ENCODE measurements at regions not wholly inside any gene's neighbourhood (a gene's known extent, or its start where the extent isn't known, plus 50 kb on each side); places are given as distances from the start of the nearest gene placed in this dataset.

- DNase-seq (ENCODE audit: low spot score) (no peak), ATAC-seq (no peak)
- H3K4me3 Mint-ChIP-seq = no peak overlapping the region
- ChIA-PET CTCF (interaction anchor here (1.0 kb wide), 1 partner anchor 13 kb away, joined by 3 read pairs; no protein-coding TSS in a partner anchor), POLR2A (no interaction called here)
- no peaks in the 10 kb centered on the region for H3K36me3 Mint-ChIP-seq
- TF ChIP-seq AFF4 (CRISPR knock-in tag; IDR thresholded peaks at IDR 0.05; ENCODE audit: borderline replicate concordance) (no peak), USF2 (CRISPR knock-in tag; IDR thresholded peaks at IDR 0.05) (no peak), ZNF138 (CRISPR knock-in tag; conservative IDR thresholded peaks at IDR 0.05) (no peak), ETV6 (CRISPR knock-in tag; IDR thresholded peaks at IDR 0.05) (no peak), SP1 (CRISPR knock-in tag; conservative IDR thresholded peaks at IDR 0.05) (no peak), ESRRA (CRISPR knock-in tag; IDR thresholded peaks at IDR 0.05; ENCODE audit: borderline replicate concordance) (no peak), ELF4 (CRISPR knock-in tag; IDR thresholded peaks at IDR 0.05; ENCODE audit: low read depth) (no peak), IRF2 (CRISPR knock-in tag; IDR thresholded peaks at IDR 0.05; ENCODE audit: borderline replicate concordance, low read depth) (no peak), SMAD4 (CRISPR knock-in tag; IDR thresholded peaks at IDR 0.05) (no peak), MXD4 (CRISPR knock-in tag; IDR thresholded peaks at IDR 0.05; ENCODE audit: borderline replicate concordance) (no peak), TCF7 (CRISPR knock-in tag; IDR thresholded peaks at IDR 0.05; ENCODE audit: low read depth) (no peak), KAT7 (CRISPR knock-in tag; IDR thresholded peaks at IDR 0.05; ENCODE audit: borderline replicate concordance) (no peak)
- no peaks in the 10 kb centered on the region for H3K27me3 Mint-ChIP-seq (ENCODE audit: low read depth)
- no peaks in the 10 kb centered on the region for H3K9me3 Mint-ChIP-seq
- H3K27ac Mint-ChIP-seq = no peak overlapping the region
- H3K4me1 Mint-ChIP-seq = no peaks in the 10 kb centered on the region
These were observed 59.9 kb upstream of the BZW1 start for GRCh38 chr2:200751786-200752185.

- Mint-ChIP-seq H3K36me3 (no peaks in the 10 kb centered on the region), H3K4me1 (no peaks in the 10 kb centered on the region), H3K27ac (no peak overlapping the region), H3K27me3 (ENCODE audit: low read depth) (no peaks in the 10 kb centered on the region), H3K4me3 (no peak overlapping the region), H3K9me3 (no peaks in the 10 kb centered on the region)
- TF ChIP-seq PRRX2 (CRISPR knock-in tag; IDR thresholded peaks at IDR 0.05) (no peak), KAT7 (CRISPR knock-in tag; IDR thresholded peaks at IDR 0.05; ENCODE audit: borderline replicate concordance) (no peak), CREM (CRISPR knock-in tag; IDR thresholded peaks at IDR 0.05) (no peak), ZNF121 (CRISPR knock-in tag; IDR thresholded peaks at IDR 0.05) (no peak)
- DNase-seq (ENCODE audit: low spot score) (no peak), ATAC-seq (no peak)
- CTCF ChIA-PET = interaction anchor here (1.0 kb wide), 1 partner anchor 13 kb away, joined by 3 read pairs; no protein-coding TSS in a partner anchor
- POLR2A ChIA-PET = no interaction called here
These were observed 59.4 kb upstream of the BZW1 start for GRCh38 chr2:200752332-200752731.

- CTCF ChIA-PET = no interaction called here
- Mint-ChIP-seq H3K27ac (no peak overlapping the region), H3K9me3 (no peaks in the 10 kb centered on the region), H3K4me3 (no peak overlapping the region), H3K36me3 (no peaks in the 10 kb centered on the region), H3K4me1 (no peaks in the 10 kb centered on the region), H3K27me3 (ENCODE audit: low read depth) (no peaks in the 10 kb centered on the region)
- TF ChIP-seq FOXP4 (CRISPR knock-in tag; IDR thresholded peaks at IDR 0.05) = no peak
- no peak for TF ChIP-seq SMAD4 (CRISPR knock-in tag; IDR thresholded peaks at IDR 0.05)
- no peak for TF ChIP-seq ZSCAN18 (CRISPR knock-in tag; IDR thresholded peaks at IDR 0.05)
- TF ChIP-seq ZNF219 (CRISPR knock-in tag; IDR thresholded peaks at IDR 0.05; ENCODE audit: borderline replicate concordance) = no peak
- TF ChIP-seq ETV6 (CRISPR knock-in tag; IDR thresholded peaks at IDR 0.05) = no peak
- POLR2A ChIA-PET = no interaction called here
- ATAC-seq (no peak), DNase-seq (ENCODE audit: low spot score) (no peak)
These were observed 58.9 kb upstream of the BZW1 start for GRCh38 chr2:200752835-200753234.

All from WTC11 (cell line).